GM23248 (cell line): ENCODE measurements at regions not wholly inside any gene's neighbourhood (a gene's known extent, or its start where the extent isn't known, plus 50 kb on each side); places are given as distances from the start of the nearest gene placed in this dataset.

ENCODE experiments used
- EZH2 ChIP-seq: fragments of 200-600 bp; sonication (generic); IDR thresholded peaks from 2 replicates; pipeline ENCODE4 v1.6.1; 2018; ENCODE audit warnings: antibody characterized with exemption, mild to moderate bottlenecking; ENCODE audit not compliant: insufficient read depth, poor library complexity, severe bottlenecking
- EZH2phosphoT487 ChIP-seq: fragments of 200-600 bp; sonication (generic); IDR thresholded peaks from 2 replicates; pipeline ENCODE4 v1.6.1; 2018; ENCODE audit warnings: antibody characterized with exemption, moderate library complexity, mild to moderate bottlenecking, low read depth; ENCODE audit not compliant: insufficient read depth

DNA sequence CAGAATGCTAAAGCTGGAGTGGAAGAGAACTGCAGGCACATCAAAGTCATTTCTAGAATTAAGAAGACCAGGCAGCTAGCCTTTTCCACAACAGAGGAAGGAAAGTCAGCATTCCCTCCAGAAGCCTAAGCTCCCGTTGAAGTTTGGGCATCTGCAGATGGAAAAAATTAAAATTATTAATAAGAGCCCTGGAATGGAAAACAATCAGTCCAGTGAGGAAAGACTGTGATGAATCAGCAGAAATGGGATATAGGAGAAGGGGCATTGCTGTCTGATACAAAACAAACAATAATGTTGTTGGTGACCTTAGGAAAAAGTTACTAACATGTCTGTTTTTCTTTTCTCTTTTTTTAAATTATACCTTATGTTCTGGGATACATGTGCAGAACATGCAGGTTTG is 450.7 kb upstream of the SLC14A2 start:
- TF ChIP-seq EZH2phosphoT487 (no peak), EZH2 (no peak)
